CD4-positive, alpha-beta T cell treated with Interleukin-17A for 1 hour (primary cell): ENCODE measurements at regions not wholly inside any gene's neighbourhood (a gene's known extent, or its start where the extent isn't known, plus 50 kb on each side); places are given as distances from the start of the nearest gene placed in this dataset.
"Not testable (repeated sequence)": the region's sequence is repeated elsewhere in the genome, so short reads cannot be mapped to it uniquely, and the experiment has no call there.

Source experiments
- DNase-seq: peaks from one replicate; pipeline ENCODE4 v3.0.0-alpha.2; 2020

DNA sequence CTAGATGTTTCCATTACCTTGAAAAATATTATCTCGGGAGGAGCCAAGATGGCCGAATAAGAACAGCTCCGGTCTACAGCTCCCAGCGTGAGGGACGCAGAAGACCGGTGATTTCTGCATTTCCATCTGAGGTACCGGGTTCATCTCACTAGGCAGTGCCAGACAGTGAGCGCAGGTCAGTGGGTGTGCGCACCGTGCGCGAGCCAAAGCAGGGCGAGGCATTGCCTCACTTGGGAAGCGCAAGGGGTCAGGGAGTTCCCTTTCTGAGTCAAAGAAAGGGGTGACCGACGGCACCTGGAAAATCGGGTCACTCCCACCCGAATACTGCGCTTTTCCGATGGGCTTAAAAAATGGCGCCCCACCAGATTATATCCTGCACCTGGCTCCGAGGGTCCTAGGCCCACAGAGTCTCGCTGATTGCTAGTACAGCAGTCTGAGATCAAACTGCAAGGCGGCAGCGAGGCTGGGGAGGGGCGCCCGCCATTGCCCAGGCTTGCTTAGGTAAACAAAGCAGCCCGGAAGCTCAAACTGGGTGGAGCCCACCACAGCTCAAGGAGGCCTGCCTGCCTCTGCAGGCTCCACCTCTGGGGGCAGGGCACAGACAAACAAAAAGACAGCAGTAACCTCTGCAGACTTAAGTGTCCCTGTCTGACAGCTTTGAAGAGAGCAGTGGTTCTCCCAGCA, 367.8 kb downstream of the NR2F1-AS1 start:
- DNase-seq: not testable (repeated sequence)

DNA sequence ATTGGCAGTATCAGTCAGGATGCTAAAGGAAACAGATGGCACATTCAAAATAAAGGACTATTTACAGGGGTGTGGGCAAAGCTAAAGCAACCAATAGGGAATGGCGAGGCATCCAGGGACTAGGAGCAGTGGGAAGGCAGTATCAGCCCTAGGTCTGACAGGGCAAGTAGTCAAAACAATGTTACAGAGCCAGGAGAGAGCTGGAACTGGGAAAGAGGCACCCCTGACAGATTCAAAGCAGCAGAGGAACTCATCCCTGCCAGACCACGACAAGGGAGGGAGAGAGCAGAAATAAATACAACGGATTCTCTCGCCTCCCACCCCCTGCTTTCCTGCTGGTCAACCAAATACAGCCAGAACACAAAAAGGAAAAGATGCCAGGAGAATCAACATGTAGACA, 371.5 kb downstream of the NR2F1-AS1 start:
- DNase-seq: no peak

DNA sequence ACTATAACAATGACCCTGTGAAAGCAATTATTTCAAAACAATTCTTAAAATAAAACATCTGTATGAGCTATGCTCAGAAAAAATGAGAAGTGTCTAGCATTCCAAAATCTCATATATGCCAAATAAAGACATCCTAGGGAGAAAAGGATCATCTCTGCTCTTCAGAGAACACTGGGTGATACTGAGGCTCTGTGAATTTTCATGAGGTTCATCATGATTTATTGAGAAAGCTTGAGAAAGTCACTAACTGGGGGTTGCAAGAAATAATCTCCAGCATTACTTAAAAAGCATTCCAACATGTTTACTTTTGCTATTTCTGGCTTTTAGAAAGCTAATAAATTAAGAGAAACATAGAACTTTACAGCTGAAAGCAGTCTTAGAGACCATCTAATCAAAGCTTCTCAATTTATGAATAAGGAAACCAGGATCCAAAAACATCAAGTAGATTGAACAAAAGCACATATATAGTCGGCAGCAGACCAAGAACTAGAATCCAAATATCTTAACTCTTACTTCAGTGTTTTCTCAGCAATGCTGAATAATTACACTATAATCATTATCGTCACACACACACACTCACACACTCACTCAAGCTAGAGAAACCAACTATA, 372.8 kb downstream of the NR2F1-AS1 start:
- DNase-seq: no peak

GRCh38 chr5:93206203-93206602, 374.8 kb downstream of the NR2F1-AS1 start:
- no peak for DNase-seq

DNA sequence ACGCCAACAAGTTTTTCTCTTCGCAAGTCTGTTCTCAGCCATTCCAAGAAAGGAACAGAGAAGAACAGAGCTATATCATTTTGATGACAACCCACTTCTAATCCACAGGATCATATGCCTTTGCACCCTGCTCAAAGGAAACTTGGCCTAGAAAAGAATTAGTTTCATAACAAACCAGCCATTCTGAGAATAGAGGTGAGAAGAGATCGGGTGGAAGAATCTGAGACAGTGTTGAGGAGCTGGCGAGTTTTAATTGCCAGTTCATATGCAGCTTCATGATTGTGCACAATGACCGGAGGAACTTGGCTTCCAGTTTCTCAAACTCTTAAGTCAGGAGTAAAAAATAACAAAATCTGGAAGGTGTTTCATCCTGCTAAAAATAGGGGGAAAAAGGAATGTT, 380.0 kb downstream of the NR2F1-AS1 start:
- no peak for DNase-seq

DNA sequence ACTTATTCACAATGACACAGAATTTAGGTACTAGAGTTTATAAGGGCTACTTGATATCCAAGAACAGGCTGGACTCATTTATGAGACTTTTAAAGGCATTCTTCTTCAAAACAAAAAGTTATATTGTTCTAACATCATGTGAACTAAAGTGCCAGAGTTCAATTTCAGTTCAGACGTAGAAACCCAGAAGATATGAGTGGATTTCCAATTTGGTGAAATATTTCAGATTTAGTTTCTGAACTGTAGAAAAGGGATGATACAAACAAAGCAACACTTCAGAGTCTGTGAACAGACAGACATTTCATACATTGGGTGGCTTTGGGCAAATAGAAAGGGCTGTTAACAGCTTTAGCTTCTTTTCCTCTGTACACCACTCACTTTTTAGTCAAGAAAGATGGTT, 384.0 kb downstream of the NR2F1-AS1 start:
- no peak for DNase-seq

- no peak for DNase-seq
Observed at GRCh38 chr5:93193431-93194347, 387.3 kb downstream of the NR2F1-AS1 start.

DNA sequence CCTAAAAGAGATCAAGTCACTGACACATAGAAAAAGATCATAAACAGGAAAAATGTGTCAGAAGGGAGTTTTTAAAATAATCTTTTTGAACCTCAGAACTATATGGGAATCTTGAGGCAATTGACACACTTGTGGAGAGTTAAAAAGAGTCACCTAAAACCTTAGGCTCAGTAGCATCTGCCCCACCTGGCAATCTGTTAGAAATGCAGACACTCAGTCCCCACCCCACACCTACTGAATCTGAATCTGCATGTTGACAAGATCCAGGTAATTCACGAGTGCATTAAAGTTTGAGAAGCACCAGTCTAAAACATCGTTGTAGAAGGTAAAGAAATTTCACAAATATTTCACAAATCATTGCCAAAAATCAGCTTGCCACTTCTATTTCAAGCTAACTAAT, 388.3 kb downstream of the NR2F1-AS1 start:
- DNase-seq: no peak

- DNase-seq: no peak
Observed at GRCh38 chr5:93192087-93192486, 388.9 kb downstream of the NR2F1-AS1 start.

- DNase-seq: no peak
Observed at GRCh38 chr5:93191035-93191817, 389.8 kb downstream of the NR2F1-AS1 start.

DNA sequence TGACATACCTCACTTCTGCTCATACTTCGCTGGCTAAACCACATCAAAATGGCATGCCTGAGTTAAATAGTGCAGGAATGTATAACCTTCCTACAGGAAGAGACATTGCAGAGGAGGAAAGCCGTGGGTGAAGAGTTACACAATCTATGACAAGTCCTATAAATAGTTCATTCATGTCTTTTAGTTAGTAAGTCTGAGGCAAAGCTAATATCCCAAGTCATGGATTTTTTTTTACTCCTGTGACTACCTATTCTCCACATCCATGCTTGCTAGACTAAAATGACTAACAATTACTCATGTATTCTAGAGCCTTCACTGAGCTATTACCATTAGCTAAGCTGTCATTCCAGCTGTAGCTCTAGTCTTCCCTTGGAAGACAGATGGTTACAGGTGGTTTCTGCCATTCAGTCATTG, 391.3 kb downstream of the NR2F1-AS1 start:
- DNase-seq: no peak

- DNase-seq: no peak
Observed at GRCh38 chr5:93188876-93189485, 392.0 kb downstream of the NR2F1-AS1 start.

GRCh38 chr5:93186076-93186682, 394.8 kb downstream of the NR2F1-AS1 start:
- no peak for DNase-seq

DNA sequence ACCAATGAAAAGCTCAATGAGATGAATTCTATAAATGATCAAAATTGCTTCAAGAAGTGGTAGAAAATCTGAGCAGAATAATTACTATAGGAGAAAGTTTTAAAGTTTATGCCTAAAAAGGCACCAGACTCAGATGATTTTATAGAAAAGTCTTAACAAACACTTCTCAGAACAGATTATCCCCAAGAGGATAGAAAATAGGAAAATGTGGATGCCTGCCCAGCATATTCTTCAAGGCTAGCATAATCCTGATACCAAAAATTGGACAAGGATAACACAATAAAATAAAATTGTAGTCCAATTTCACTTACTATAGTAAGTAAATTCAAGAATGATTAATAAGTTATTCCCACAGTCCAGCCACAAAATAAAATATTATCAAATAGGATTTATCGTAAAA, 397.0 kb downstream of the NR2F1-AS1 start:
- DNase-seq: no peak

GRCh38 chr5:93179466-93179865, 401.6 kb downstream of the NR2F1-AS1 start:
- DNase-seq: no peak

DNA sequence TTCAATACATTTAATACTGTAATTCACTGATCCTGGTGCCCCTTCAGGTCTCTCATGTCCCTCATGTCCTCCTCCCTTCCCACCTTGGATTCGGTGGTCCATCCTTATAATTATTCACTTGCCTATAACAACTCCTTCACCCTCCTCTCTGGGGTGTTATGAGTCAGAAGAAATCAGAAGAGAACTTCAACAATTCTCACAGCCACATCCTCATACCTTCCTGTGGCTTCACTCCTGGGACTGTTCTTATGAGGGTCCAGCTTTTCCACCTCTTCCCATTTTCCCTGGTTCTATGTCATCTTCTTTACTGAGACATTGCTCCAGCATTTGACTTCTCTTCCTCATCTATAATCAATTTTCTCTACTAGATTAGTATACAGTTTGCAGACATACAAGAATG, 406.1 kb downstream of the NR2F1-AS1 start:
- DNase-seq: no peak

DNA sequence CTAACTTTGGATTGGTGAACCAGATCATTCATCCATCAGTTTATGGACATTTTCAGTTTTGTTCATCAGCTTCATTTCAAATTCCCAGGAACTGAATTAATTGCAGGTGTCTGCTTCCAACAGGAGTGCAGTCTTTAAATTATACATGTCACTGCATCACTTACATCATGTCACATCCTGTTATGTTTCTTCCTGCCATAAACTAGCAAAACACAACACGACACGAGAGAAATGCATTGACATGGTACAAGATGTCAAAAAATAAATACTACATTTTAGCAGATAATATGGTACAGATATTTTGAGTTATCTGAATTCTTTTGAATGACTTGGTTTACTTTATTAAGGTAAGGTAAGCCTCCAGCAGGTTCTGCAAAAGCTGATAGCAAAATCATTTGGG, 415.5 kb downstream of the NR2F1-AS1 start:
- no peak for DNase-seq

- DNase-seq: no peak
Observed at GRCh38 chr5:93164690-93165089, 416.3 kb downstream of the NR2F1-AS1 start.

- no peak for DNase-seq
Observed at GRCh38 chr5:93163010-93163663, 417.9 kb downstream of the NR2F1-AS1 start.

DNA sequence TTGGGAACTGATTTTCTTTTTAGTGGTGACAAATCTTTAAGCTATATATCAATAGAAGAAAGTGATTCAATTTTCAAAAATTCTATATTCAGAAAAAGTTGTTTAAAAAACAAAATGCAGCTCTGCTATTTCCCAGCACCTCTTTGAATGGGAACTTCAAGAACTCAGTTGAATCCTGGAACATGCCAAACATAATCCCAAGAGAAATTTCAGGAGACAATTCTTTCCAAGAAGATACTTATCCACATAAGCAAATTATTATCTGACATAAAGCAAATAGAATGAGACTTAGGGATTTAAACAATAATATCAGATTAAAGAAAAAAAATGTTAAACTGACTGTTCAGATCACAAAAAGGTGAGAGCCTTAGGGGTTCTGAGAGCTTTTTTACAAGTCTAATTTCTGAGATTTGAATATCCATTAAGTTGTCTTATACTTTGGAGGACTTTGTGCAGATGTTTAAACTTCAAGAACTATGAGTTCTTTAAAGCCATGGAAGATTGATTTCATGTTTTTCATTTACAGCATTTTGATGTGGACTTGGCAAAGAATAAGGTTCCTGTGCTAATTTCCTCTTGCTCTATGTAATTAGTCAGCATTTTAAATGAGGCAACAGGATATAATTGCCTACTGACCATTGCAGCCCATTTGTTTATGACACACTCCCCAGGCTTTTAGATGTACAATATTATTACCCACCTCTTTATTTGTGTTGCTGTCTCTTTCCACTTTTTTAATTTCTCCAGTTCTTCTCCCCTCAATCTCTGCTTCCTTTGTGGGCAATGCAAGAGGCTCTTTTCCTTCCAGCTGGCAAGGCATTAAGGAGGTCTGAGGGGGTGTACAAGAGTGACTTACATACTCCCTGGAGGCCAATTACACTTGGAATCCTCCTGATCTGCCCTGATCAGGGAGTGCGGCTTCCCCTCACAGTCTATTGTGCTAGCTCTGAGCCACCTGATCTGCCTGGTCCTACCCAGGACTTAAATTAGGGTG, 419.1 kb downstream of the NR2F1-AS1 start:
- no peak for DNase-seq
